PC-3 (cell line): ENCODE measurements at regions not wholly inside any gene's neighbourhood (a gene's known extent, or its start where the extent isn't known, plus 50 kb on each side); places are given as distances from the start of the nearest gene placed in this dataset.

Experiments
- EZH2 ChIP-seq: fragments of 300-600 bp; sonication (generic); IDR thresholded peaks from one replicate; pipeline ENCODE4 v1.6.1; 2017; ENCODE audit warnings: antibody characterized with exemption, mild to moderate bottlenecking, low read length; ENCODE audit not compliant: unreplicated experiment
- EZH2phosphoT487 ChIP-seq: fragments of 300-600 bp; sonication (generic); IDR thresholded peaks from 2 replicates; pipeline ENCODE4 v1.6.1; 2018; ENCODE audit warnings: mild to moderate bottlenecking, antibody characterized with exemption, low read length, borderline replicate concordance
- TF ChIP-seq, protein P1 (sequence below): fragments of 300-600 bp; sonication (generic); conservative IDR thresholded peaks from 2 replicates; pipeline ENCODE4 v1.5.1; 2017; ENCODE audit warnings: antibody characterized with exemption, low read depth, mild to moderate bottlenecking, low read length

DNA sequence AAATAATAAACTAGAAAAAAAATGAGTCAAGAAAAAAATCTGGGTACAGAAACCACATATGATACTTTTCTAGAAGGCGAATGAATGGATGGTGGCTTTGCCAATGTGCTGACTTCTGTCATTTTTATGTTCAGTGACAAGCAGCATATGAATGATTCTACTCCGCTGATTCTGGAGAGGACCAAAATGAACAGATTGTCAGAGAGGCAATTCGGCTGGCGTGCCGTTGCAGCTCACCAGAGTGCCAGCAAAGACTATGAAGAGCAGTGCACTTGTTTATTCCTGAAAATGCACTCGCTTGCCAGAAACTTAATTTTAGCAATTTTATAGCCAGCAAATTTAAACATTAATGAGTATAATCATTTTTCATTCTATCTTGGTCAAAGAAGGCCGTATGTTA lies 105.9 kb upstream of the NYAP2 start:
- TF ChIP-seq EZH2phosphoT487 (no peak), EZH2 (no peak)
- TF ChIP-seq, protein P1, sequence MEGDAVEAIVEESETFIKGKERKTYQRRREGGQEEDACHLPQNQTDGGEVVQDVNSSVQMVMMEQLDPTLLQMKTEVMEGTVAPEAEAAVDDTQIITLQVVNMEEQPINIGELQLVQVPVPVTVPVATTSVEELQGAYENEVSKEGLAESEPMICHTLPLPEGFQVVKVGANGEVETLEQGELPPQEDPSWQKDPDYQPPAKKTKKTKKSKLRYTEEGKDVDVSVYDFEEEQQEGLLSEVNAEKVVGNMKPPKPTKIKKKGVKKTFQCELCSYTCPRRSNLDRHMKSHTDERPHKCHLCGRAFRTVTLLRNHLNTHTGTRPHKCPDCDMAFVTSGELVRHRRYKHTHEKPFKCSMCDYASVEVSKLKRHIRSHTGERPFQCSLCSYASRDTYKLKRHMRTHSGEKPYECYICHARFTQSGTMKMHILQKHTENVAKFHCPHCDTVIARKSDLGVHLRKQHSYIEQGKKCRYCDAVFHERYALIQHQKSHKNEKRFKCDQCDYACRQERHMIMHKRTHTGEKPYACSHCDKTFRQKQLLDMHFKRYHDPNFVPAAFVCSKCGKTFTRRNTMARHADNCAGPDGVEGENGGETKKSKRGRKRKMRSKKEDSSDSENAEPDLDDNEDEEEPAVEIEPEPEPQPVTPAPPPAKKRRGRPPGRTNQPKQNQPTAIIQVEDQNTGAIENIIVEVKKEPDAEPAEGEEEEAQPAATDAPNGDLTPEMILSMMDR = no peak
